NB4 (cell line): ENCODE measurements at regions not wholly inside any gene's neighbourhood (a gene's known extent, or its start where the extent isn't known, plus 50 kb on each side); places are given as distances from the start of the nearest gene placed in this dataset.

Experiments
- MAX ChIP-seq: IDR thresholded peaks from 2 replicates; pipeline ENCODE4 v1.6.1; 2011; ENCODE audit warnings: low read depth, low read length
- POLR2A ChIP-seq: IDR thresholded peaks from 2 replicates; pipeline ENCODE4 v1.6.1; 2011; ENCODE audit warnings: mild to moderate bottlenecking; ENCODE audit not compliant: insufficient read length; ENCODE audit errors: extremely low read depth
- TF ChIP-seq, protein P1 (sequence below): IDR thresholded peaks from one replicate; pipeline ENCODE4 v1.5.1; 2012; ENCODE audit warnings: low read depth, low read length

DNA sequence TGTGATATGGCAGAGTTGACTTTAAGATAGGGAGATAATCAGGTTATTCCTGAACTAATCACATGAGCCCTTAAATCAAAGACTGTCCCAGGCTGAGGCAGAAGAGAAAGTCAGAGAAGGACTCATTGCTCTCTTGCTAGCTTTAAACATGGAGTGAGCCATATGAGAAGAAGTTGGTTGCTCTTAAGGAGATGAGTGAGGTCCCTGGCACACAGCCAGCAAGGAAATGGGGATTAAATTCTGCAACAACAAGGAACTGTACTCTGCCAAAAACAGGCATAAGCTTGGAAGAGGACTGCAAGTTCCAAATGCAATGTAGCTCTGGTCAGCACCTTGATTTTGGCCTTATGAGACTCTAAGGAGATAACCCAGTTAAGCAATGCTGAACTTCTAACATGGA is 457.0 kb downstream of the PLOD2 start:
- TF ChIP-seq, protein P1, sequence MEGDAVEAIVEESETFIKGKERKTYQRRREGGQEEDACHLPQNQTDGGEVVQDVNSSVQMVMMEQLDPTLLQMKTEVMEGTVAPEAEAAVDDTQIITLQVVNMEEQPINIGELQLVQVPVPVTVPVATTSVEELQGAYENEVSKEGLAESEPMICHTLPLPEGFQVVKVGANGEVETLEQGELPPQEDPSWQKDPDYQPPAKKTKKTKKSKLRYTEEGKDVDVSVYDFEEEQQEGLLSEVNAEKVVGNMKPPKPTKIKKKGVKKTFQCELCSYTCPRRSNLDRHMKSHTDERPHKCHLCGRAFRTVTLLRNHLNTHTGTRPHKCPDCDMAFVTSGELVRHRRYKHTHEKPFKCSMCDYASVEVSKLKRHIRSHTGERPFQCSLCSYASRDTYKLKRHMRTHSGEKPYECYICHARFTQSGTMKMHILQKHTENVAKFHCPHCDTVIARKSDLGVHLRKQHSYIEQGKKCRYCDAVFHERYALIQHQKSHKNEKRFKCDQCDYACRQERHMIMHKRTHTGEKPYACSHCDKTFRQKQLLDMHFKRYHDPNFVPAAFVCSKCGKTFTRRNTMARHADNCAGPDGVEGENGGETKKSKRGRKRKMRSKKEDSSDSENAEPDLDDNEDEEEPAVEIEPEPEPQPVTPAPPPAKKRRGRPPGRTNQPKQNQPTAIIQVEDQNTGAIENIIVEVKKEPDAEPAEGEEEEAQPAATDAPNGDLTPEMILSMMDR: no peak
- TF ChIP-seq POLR2A (no peak), MAX (no peak)
